ENCODE measurements at regions not wholly inside any gene's neighbourhood (a gene's known extent, or its start where the extent isn't known, plus 50 kb on each side); places are given as distances from the start of the nearest gene placed in this dataset.
"Not testable (repeated sequence)": the region's sequence is repeated elsewhere in the genome, so short reads cannot be mapped to it uniquely, and the experiment has no call there.

DNA sequence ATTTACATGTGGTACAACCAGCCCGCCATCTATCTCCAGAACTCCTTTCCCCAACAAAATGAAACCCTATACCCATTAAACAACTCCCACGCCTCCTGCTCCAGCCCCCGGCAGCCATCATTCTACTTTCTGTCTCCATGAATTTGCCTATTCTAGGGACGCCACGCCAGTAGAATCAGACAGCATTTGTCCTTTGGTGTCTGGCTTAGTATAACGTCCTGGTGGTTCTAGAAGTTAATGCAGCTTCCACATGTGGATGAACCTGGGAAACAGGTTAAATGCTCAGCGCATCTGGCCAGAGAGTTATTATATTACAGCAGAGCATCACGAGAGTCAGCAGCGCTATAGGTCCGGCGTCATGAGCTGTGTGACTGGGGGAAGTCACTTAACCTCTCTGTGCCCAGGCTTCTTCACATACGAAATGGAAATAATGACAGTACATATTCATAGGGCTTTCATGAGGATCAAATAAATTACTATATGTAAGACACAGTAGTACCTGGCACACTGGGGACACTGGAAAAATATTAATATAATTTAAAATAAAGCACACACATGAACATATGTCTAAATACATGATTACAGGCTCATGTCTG, 178.7 kb upstream of the TAB2 start:
- Histone ChIP-seq H3K4me1 (ENCODE audit: control extremely low read depth in 1 of 4, control insufficient read depth in 4 of 4, insufficient read depth in 4 of 4, low read length in 3 of 4) (peaks cover 11 to 62% (median 29%) of the 10 kb centered on the region in 4 experiments), H3K4me3 (ENCODE audit: control insufficient read depth in 1 of 7, extremely low read depth in 1 of 7, insufficient read depth in 4 of 7, low read depth in 2 of 7, low read length in 6 of 7) (peak overlapping the region in 1 of 7 experiments; percentile 2), H3K27me3 (replicated peaks in 2 of 5; ENCODE audit: control insufficient read depth in 4 of 5, insufficient read depth in 5 of 5, low read length in 4 of 5) (no peaks in the 10 kb centered on the region), H3K36me3 (ENCODE audit: control insufficient read depth in 4 of 4, insufficient read depth in 4 of 4, low read length in 3 of 4) (no peaks in the 10 kb centered on the region), H3K27ac (ENCODE audit: insufficient read depth in 1 of 2, low read depth in 1 of 2, low read length in 2 of 2, poor library complexity in 1 of 2, severe bottlenecking in 2 of 2) (peak overlapping the region in 1 of 2 experiments; percentile 62), H3K9me3 (ENCODE audit: control extremely low read depth in 1 of 5, control insufficient read depth in 4 of 5, insufficient read depth in 2 of 5, low read depth in 1 of 5, low read length in 4 of 5) (peaks cover 0 to 8% (median 3%) of the 10 kb centered on the region in 5 experiments)
- CTCF ChIA-PET = interaction anchor here (0.7 to 3.9 kb wide), 3 partner anchors 9 to 185 kb away, joined by 3 to 30 read pairs (median 3); no protein-coding TSS in a partner anchor
- WGBS (ENCODE audit: insufficient coverage) = over 99% methylated on average over 10 of the region's 12 CpGs
- peak in 2 of 3 donors; percentile 37 to 56 for DNase-seq
- POLR2A ChIA-PET = interaction anchor here (1.6 kb wide), 1 partner anchor 10 kb away, joined by 6 read pairs; no protein-coding TSS in a partner anchor

DNA sequence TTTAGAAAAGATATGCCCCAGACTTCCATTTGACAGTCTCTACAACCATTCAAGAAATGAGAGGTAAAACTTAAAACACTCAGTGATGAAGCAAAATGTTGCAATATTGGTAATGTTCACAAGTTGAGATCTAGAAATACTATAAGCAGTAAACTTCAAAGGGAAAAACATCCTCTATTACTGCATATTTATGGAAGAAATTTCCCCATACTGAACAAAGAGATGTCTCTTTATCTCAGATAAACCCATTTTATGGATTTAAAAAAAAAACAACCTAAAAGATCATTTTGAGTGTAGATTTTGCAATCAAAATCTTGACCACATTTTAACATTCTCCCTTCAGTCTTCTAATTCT, 177.8 kb upstream of the TAB2 start:
- POLR2A ChIA-PET = interaction anchor here (0.7 to 1.5 kb wide), 10 partner anchors 8 to 243 kb away, joined by 3 to 16 read pairs (median 4); partner anchors contain the start of gene TAB2
- H3K9me3 ChIP-seq (ENCODE audit: control extremely low read depth in 1 of 5, control insufficient read depth in 4 of 5, insufficient read depth in 2 of 5, low read depth in 1 of 5, low read length in 4 of 5) = peaks cover 0 to 8% (median 3%) of the 10 kb centered on the region in 5 experiments
- CTCF ChIA-PET = interaction anchor here (0.7 to 3.9 kb wide), 8 partner anchors 10 to 331 kb away, joined by 3 to 30 read pairs (median 3); no protein-coding TSS in a partner anchor
- no peak for DNase-seq
- H3K27me3 ChIP-seq (replicated peaks in 2 of 5; ENCODE audit: control insufficient read depth in 4 of 5, insufficient read depth in 5 of 5, low read length in 4 of 5) = no peaks in the 10 kb centered on the region
- H3K27ac ChIP-seq (ENCODE audit: insufficient read depth in 1 of 2, low read depth in 1 of 2, low read length in 2 of 2, poor library complexity in 1 of 2, severe bottlenecking in 2 of 2) = peak overlapping the region; percentile 82 to 89
- H3K4me3 ChIP-seq (ENCODE audit: control insufficient read depth in 1 of 7, extremely low read depth in 1 of 7, insufficient read depth in 4 of 7, low read depth in 2 of 7, low read length in 6 of 7) = peak overlapping the region in 2 of 7 experiments; percentile 47 to 61
- no peaks in the 10 kb centered on the region for H3K36me3 ChIP-seq (ENCODE audit: control insufficient read depth in 4 of 4, insufficient read depth in 4 of 4, low read length in 3 of 4)
- peaks cover 11 to 53% (median 27%) of the 10 kb centered on the region in 4 experiments for H3K4me1 ChIP-seq (ENCODE audit: control extremely low read depth in 1 of 4, control insufficient read depth in 4 of 4, insufficient read depth in 4 of 4, low read length in 3 of 4)

DNA sequence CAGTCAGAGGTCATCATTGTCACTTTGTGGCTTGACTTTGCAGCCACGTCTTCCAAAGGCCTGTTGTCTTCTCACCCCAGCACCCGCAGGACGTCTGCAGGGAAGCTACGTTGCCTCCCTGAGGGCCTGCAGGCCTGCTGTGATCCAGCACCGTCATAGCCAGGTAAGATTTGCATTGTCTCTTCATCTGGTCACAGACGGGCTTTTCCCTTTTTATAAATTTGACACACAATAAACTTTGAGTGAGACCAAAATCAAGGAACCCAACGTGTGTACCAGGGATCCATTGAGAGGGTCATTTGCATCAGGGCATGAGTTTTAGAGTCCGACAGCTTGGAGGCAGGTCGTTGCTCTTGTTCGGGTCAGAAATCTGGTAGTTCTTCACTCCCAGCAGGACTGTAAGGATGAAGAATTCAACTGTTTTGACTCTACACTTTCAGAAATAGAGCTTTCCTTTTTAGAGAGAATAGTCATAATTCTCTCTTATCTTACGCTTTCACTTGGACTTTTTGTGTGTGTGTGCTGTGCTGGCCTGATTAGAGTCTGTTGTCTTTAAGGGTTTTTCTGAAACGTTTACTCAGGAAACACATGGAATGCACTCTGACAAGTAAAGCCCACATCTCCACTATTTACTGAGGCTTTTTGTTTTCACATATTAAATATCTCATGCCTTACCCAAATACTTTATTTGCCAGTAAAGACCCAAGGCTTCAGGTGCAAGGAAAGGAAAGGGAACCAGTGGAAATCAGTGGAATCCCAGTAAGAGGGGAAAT, 177.2 kb upstream of the TAB2 start:
- 4% methylated on average over 7 of the region's 12 CpGs for WGBS (ENCODE audit: insufficient coverage)
- H3K4me1 ChIP-seq (ENCODE audit: control extremely low read depth in 1 of 4, control insufficient read depth in 4 of 4, insufficient read depth in 4 of 4, low read length in 3 of 4) = peaks cover 11 to 49% (median 25%) of the 10 kb centered on the region in 4 experiments
- peak; percentile 83 to 98 (median 94) for DNase-seq
- peak overlapping the region in 5 of 7 experiments; percentile 12 to 61 (median 28) for H3K4me3 ChIP-seq (ENCODE audit: control insufficient read depth in 1 of 7, extremely low read depth in 1 of 7, insufficient read depth in 4 of 7, low read depth in 2 of 7, low read length in 6 of 7)
- peaks cover 0 to 8% (median 3%) of the 10 kb centered on the region in 5 experiments for H3K9me3 ChIP-seq (ENCODE audit: control extremely low read depth in 1 of 5, control insufficient read depth in 4 of 5, insufficient read depth in 2 of 5, low read depth in 1 of 5, low read length in 4 of 5)
- H3K27ac ChIP-seq (ENCODE audit: insufficient read depth in 1 of 2, low read depth in 1 of 2, low read length in 2 of 2, poor library complexity in 1 of 2, severe bottlenecking in 2 of 2) = peak overlapping the region; percentile 82 to 89
- ChIA-PET POLR2A (interaction anchor here (0.7 to 1.5 kb wide), 11 partner anchors 8 to 243 kb away, joined by 3 to 16 read pairs (median 4); partner anchors contain the start of gene TAB2), CTCF (interaction anchor here (0.7 to 3.9 kb wide), 6 partner anchors 11 to 331 kb away, joined by 3 to 30 read pairs (median 4); no protein-coding TSS in a partner anchor)
- no peaks in the 10 kb centered on the region for H3K27me3 ChIP-seq (replicated peaks in 2 of 5; ENCODE audit: control insufficient read depth in 4 of 5, insufficient read depth in 5 of 5, low read length in 4 of 5)
- H3K36me3 ChIP-seq (ENCODE audit: control insufficient read depth in 4 of 4, insufficient read depth in 4 of 4, low read length in 3 of 4) = no peaks in the 10 kb centered on the region

DNA sequence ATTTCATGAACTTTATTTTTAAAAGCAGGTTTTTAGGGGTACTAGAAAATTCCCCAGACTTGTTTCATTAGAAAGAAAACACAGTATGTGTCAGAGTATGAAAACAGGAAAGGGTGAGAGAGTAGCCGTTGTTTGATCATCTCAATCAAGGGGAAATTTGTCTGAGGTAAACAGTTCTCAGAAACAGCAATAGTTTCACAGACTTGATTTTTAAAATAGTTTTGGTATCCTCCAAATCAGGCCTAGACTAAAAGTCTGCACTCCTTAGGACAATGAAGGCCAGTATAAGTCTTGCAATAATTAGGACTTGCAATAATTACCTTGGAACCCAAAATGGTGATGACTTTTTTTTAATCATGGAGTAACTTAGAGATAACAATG, 176.6 kb upstream of the TAB2 start:
- CTCF ChIA-PET = interaction anchor here (1.0 to 1.4 kb wide), 4 partner anchors 22 to 209 kb away, joined by 3 to 9 read pairs (median 4); no protein-coding TSS in a partner anchor
- POLR2A ChIA-PET = interaction anchor here (0.7 to 1.5 kb wide), 7 partner anchors 10 to 56 kb away, joined by 3 to 16 read pairs (median 4); no protein-coding TSS in a partner anchor
- H3K9me3 ChIP-seq (ENCODE audit: control extremely low read depth in 1 of 5, control insufficient read depth in 4 of 5, insufficient read depth in 2 of 5, low read depth in 1 of 5, low read length in 4 of 5) = peaks cover 0 to 8% (median 3%) of the 10 kb centered on the region in 5 experiments
- no peaks in the 10 kb centered on the region for H3K27me3 ChIP-seq (replicated peaks in 2 of 5; ENCODE audit: control insufficient read depth in 4 of 5, insufficient read depth in 5 of 5, low read length in 4 of 5)
- H3K36me3 ChIP-seq (ENCODE audit: control insufficient read depth in 4 of 4, insufficient read depth in 4 of 4, low read length in 3 of 4) = no peaks in the 10 kb centered on the region
- 0% methylated on average over 1 of the region's 1 CpG for WGBS (ENCODE audit: insufficient coverage)
- peak in 2 of 3 donors; percentile 70 to 87 for DNase-seq
- H3K4me3 ChIP-seq (ENCODE audit: control insufficient read depth in 1 of 7, extremely low read depth in 1 of 7, insufficient read depth in 4 of 7, low read depth in 2 of 7, low read length in 6 of 7) = peak overlapping the region in 3 of 7 experiments; percentile 4 to 61 (median 47)
- H3K4me1 ChIP-seq (ENCODE audit: control extremely low read depth in 1 of 4, control insufficient read depth in 4 of 4, insufficient read depth in 4 of 4, low read length in 3 of 4) = peaks cover 11 to 45% (median 24%) of the 10 kb centered on the region in 4 experiments
- peak overlapping the region; percentile 82 to 89 for H3K27ac ChIP-seq (ENCODE audit: insufficient read depth in 1 of 2, low read depth in 1 of 2, low read length in 2 of 2, poor library complexity in 1 of 2, severe bottlenecking in 2 of 2)

DNA sequence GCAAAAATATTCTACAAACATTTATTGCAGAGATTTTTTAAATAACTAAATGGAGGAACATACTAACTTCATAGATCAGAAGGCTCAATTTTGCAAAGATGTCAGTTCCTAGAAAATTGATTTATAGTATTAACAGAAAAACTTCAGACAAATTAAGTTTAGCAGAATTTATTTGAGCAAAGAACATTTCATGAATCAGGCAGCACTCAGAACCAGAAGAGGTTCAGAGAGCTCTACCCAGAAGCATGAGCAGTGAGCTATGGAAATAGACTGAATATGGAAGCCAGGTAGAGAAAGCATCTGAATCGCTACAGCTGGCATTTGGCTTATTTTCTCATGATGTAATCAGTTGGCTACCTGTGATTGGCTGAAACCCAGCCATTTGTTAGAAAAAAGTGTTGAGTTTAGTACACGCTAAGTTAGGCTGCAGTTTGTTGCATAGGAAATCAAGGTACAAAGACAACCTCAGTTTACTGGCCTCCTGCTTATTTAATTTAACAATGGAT, 174.5 kb upstream of the TAB2 start:
- Histone ChIP-seq H3K4me1 (ENCODE audit: control extremely low read depth in 1 of 4, control insufficient read depth in 4 of 4, insufficient read depth in 4 of 4, low read length in 3 of 4) (peaks cover 11 to 47% (median 23%) of the 10 kb centered on the region in 4 experiments), H3K36me3 (ENCODE audit: control insufficient read depth in 4 of 4, insufficient read depth in 4 of 4, low read length in 3 of 4) (no peaks in the 10 kb centered on the region), H3K27ac (ENCODE audit: insufficient read depth in 1 of 2, low read depth in 1 of 2, low read length in 2 of 2, poor library complexity in 1 of 2, severe bottlenecking in 2 of 2) (no peak overlapping the region), H3K27me3 (replicated peaks in 2 of 5; ENCODE audit: control insufficient read depth in 4 of 5, insufficient read depth in 5 of 5, low read length in 4 of 5) (no peaks in the 10 kb centered on the region), H3K9me3 (ENCODE audit: control extremely low read depth in 1 of 5, control insufficient read depth in 4 of 5, insufficient read depth in 2 of 5, low read depth in 1 of 5, low read length in 4 of 5) (peaks cover 0 to 8% (median 3%) of the 10 kb centered on the region in 5 experiments), H3K4me3 (ENCODE audit: control insufficient read depth in 1 of 7, extremely low read depth in 1 of 7, insufficient read depth in 4 of 7, low read depth in 2 of 7, low read length in 6 of 7) (no peak overlapping the region)
- ChIA-PET CTCF (interaction anchor here (0.7 to 1.0 kb wide), 3 partner anchors 12 to 21 kb away, joined by 3 to 4 read pairs (median 3); no protein-coding TSS in a partner anchor), POLR2A (no interaction called here)
- 100% methylated on average over 1 of the region's 2 CpGs for WGBS (ENCODE audit: insufficient coverage)
- DNase-seq = no peak

DNA sequence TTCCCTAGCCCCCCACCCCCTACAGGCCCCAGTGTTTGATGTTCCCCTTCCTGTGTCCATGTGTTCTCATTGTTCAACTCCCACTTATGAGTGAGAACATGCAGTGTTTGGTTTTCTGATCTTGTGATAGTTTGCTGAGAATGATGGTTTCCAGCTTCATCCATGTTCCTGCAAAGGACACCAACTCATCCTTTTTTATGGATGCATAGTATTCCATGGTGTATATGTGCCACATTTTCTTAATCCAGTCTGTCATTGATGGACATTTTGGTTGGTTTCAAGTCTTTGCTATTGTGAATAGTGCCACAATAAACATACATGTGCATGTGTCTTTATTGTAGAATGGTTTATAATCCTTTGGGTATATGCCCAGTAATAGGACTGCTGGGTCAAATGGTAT, 171.7 kb upstream of the TAB2 start:
- H3K27me3 ChIP-seq (replicated peaks in 2 of 5; ENCODE audit: control insufficient read depth in 4 of 5, insufficient read depth in 5 of 5, low read length in 4 of 5); H3K27ac ChIP-seq (ENCODE audit: insufficient read depth in 1 of 2, low read depth in 1 of 2, low read length in 2 of 2, poor library complexity in 1 of 2, severe bottlenecking in 2 of 2); H3K4me3 ChIP-seq (ENCODE audit: control insufficient read depth in 1 of 7, extremely low read depth in 1 of 7, insufficient read depth in 4 of 7, low read depth in 2 of 7, low read length in 6 of 7); POLR2A ChIA-PET; H3K36me3 ChIP-seq (ENCODE audit: control insufficient read depth in 4 of 4, insufficient read depth in 4 of 4, low read length in 3 of 4); H3K9me3 ChIP-seq (ENCODE audit: control extremely low read depth in 1 of 5, control insufficient read depth in 4 of 5, insufficient read depth in 2 of 5, low read depth in 1 of 5, low read length in 4 of 5); CTCF ChIA-PET; DNase-seq: not testable (repeated sequence)
- peaks cover 3 to 27% (median 11%) of the 10 kb centered on the region in 4 experiments for H3K4me1 ChIP-seq (ENCODE audit: control extremely low read depth in 1 of 4, control insufficient read depth in 4 of 4, insufficient read depth in 4 of 4, low read length in 3 of 4)

Data from common myeloid progenitor, CD34-positive (primary cell).